ENCODE measurements at regions not wholly inside any gene's neighbourhood (a gene's known extent, or its start where the extent isn't known, plus 50 kb on each side); places are given as distances from the start of the nearest gene placed in this dataset.

DNA sequence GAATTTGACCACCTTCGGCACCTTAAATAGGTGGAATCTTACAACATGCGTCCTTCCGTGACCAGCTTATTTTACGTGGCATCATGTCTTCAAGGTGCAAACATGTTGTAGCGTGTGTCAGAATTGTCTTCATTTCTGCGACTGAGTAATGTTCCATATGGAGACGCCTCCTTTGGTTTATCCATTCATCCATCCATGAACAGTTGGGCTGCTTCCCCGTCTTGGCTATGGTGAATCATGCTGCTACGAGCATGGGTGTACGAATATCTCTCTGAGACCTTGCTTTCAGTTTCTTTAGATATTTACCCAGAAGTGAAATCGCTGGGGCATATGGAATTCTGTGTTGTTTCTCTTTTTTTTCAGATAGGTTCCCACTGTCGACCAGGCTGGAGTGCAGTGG lies 391.9 kb upstream of the IRX2 start:
- TF ChIP-seq, protein P1, sequence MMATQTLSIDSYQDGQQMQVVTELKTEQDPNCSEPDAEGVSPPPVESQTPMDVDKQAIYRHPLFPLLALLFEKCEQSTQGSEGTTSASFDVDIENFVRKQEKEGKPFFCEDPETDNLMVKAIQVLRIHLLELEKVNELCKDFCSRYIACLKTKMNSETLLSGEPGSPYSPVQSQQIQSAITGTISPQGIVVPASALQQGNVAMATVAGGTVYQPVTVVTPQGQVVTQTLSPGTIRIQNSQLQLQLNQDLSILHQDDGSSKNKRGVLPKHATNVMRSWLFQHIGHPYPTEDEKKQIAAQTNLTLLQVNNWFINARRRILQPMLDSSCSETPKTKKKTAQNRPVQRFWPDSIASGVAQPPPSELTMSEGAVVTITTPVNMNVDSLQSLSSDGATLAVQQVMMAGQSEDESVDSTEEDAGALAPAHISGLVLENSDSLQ (IDR thresholded peaks at IDR 0.05), result no peak
- TF ChIP-seq FOXM1 (IDR thresholded peaks at IDR 0.05; ENCODE audit: borderline replicate concordance) (no peak), ARNT (IDR thresholded peaks at IDR 0.05) (no peak), ZNF384 (IDR thresholded peaks at IDR 0.05) (no peak), ELF4 (IDR thresholded peaks at IDR 0.05) (no peak), CTBP1 (IDR thresholded peaks at IDR 0.05; ENCODE audit: borderline replicate concordance) (no peak), LEF1 (IDR thresholded peaks at IDR 0.05; ENCODE audit: borderline replicate concordance) (no peak), TARDBP (IDR thresholded peaks at IDR 0.05) (no peak), SP1 (IDR thresholded peaks at IDR 0.05) (no peak)

Measured in HEK293T (cell line).